ENCODE measurements at regions not wholly inside any gene's neighbourhood (a gene's known extent, or its start where the extent isn't known, plus 50 kb on each side); places are given as distances from the start of the nearest gene placed in this dataset.

GRCh38 chr7:42431873-42432272 lies 194.9 kb upstream of the GLI3 start:
- Histone ChIP-seq H3K36me3 (ENCODE audit: control insufficient read depth, insufficient read depth, low read length) (no peaks in the 10 kb centered on the region), H3K27me3 (ENCODE audit: control insufficient read depth, insufficient read depth, low read length) (no peaks in the 10 kb centered on the region), H3K4me3 (ENCODE audit: low read depth in 2 of 2, low read length in 2 of 2) (no peak overlapping the region), H3K9me3 (ENCODE audit: control insufficient read depth, insufficient read depth, low read depth, low read length) (no peaks in the 10 kb centered on the region), H3K4me1 (ENCODE audit: control insufficient read depth, insufficient read depth, low read length) (no peaks in the 10 kb centered on the region), H3K27ac (ENCODE audit: low read length) (no peak overlapping the region)
- in situ Hi-C loops (cut with HindIII; ENCODE audit: low pct_unique_long_range_greater_than_20kb, low sequenced_read_pairs) (no loop called here), intact Hi-C loops (cut with micrococcal nuclease; ENCODE audit: unreplicated experiment) (no loop called here)
- no peak for DNase-seq (ENCODE audit: low read depth, low spot score)
- POLR2A ChIA-PET = no interaction called here
- TF ChIP-seq REST (IDR thresholded peaks at IDR 0.05; ENCODE audit: insufficient read depth in 1 of 2, low read depth in 2 of 2, low read length in 1 of 2) = no peak
- TF ChIP-seq TCF7L2 (IDR thresholded peaks at IDR 0.05; ENCODE audit: low read depth, low read length) = no peak
- no peak for TF ChIP-seq SIN3A (IDR thresholded peaks at IDR 0.05; ENCODE audit: borderline replicate concordance, insufficient read depth, low read depth, low read length)
- BruUV-seq (replicated peaks) = no TSS peak
- no peak for ATAC-seq
- CTCF ChIA-PET = no interaction called here

- TF ChIP-seq POLR2AphosphoS5 (IDR thresholded peaks at IDR 0.05; ENCODE audit: low read depth, low read length) = no peak
- TF ChIP-seq REST (IDR thresholded peaks at IDR 0.05; ENCODE audit: insufficient read depth in 1 of 2, low read depth in 2 of 2, low read length in 1 of 2) = no peak
- TF ChIP-seq TCF7L2 (IDR thresholded peaks at IDR 0.05; ENCODE audit: low read depth, low read length) = no peak
- no peak for TF ChIP-seq CTCF (IDR thresholded peaks at IDR 0.05)
- no peak for TF ChIP-seq SIN3A (IDR thresholded peaks at IDR 0.05; ENCODE audit: borderline replicate concordance, insufficient read depth, low read depth, low read length)
- DNase-seq (ENCODE audit: low read depth, low spot score) (no peak), ATAC-seq (no peak)
- Histone ChIP-seq H3K27ac (ENCODE audit: low read length) (no peak overlapping the region), H3K36me3 (ENCODE audit: control insufficient read depth, insufficient read depth, low read length) (no peaks in the 10 kb centered on the region), H3K4me1 (ENCODE audit: control insufficient read depth, insufficient read depth, low read length) (no peaks in the 10 kb centered on the region), H3K4me3 (ENCODE audit: low read depth in 2 of 2, low read length in 2 of 2) (no peak overlapping the region), H3K9me3 (ENCODE audit: control insufficient read depth, insufficient read depth, low read depth, low read length) (no peaks in the 10 kb centered on the region), H3K27me3 (ENCODE audit: control insufficient read depth, insufficient read depth, low read length) (no peaks in the 10 kb centered on the region)
- ChIA-PET POLR2A (no interaction called here), CTCF (no interaction called here)
- in situ Hi-C loops (cut with HindIII; ENCODE audit: low pct_unique_long_range_greater_than_20kb, low sequenced_read_pairs) (no loop called here), intact Hi-C loops (cut with micrococcal nuclease; ENCODE audit: unreplicated experiment) (no loop called here)
- BruUV-seq (replicated peaks) = no TSS peak
Measured at GRCh38 chr7:42429339-42429738, 192.3 kb upstream of the GLI3 start.
